ENCODE measurements at regions not wholly inside any gene's neighbourhood (a gene's known extent, or its start where the extent isn't known, plus 50 kb on each side); places are given as distances from the start of the nearest gene placed in this dataset.

- DNase-seq (ENCODE audit: low read depth), result no peak
- TF ChIP-seq, protein P1, sequence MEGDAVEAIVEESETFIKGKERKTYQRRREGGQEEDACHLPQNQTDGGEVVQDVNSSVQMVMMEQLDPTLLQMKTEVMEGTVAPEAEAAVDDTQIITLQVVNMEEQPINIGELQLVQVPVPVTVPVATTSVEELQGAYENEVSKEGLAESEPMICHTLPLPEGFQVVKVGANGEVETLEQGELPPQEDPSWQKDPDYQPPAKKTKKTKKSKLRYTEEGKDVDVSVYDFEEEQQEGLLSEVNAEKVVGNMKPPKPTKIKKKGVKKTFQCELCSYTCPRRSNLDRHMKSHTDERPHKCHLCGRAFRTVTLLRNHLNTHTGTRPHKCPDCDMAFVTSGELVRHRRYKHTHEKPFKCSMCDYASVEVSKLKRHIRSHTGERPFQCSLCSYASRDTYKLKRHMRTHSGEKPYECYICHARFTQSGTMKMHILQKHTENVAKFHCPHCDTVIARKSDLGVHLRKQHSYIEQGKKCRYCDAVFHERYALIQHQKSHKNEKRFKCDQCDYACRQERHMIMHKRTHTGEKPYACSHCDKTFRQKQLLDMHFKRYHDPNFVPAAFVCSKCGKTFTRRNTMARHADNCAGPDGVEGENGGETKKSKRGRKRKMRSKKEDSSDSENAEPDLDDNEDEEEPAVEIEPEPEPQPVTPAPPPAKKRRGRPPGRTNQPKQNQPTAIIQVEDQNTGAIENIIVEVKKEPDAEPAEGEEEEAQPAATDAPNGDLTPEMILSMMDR (IDR thresholded peaks at IDR 0.05; ENCODE audit: low read length, missing control alignments), result no peak
- H3K4me3 ChIP-seq (replicated peaks; ENCODE audit: low read depth, low read length), result no peak overlapping the region
Measured at GRCh38 chr6:105753207-105753606, 332.9 kb upstream of the PRDM1 start.

- H3K4me3 ChIP-seq (replicated peaks; ENCODE audit: low read depth, low read length), result no peak overlapping the region
- TF ChIP-seq, protein P1 (IDR thresholded peaks at IDR 0.05; ENCODE audit: low read length, missing control alignments), result no peak
- no peak for DNase-seq (ENCODE audit: low read depth)
Measured at GRCh38 chr6:105750089-105750488, 336.0 kb upstream of the PRDM1 start.

DNA sequence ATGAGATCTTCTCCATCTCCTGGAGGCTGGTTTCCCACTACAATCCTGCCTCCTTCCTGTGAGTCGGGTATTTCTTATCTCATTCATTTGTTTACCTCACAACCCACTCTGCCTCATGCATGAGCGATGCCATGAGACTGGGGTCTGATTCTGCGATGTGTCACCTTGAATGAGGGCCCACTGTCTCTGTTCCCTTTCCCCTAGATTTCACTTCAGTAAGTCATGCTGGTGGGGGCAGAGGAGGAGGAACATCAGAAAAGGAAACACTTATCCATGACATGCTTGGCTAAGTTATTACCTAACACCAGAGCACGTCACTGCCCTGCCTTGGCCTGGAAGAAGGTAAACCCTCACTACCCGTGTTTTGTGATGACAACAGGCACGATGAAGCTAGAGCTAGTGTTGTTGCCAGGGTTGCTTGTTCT, 337.4 kb upstream of the PRDM1 start:
- no peak overlapping the region for H3K4me3 ChIP-seq (replicated peaks; ENCODE audit: low read depth, low read length)
- peak; percentile 9 for DNase-seq (ENCODE audit: low read depth)
- TF ChIP-seq, protein P1 (IDR thresholded peaks at IDR 0.05; ENCODE audit: low read length, missing control alignments), result no peak

GRCh38 chr6:105747823-105748405, 338.2 kb upstream of the PRDM1 start:
- TF ChIP-seq, protein P1 (IDR thresholded peaks at IDR 0.05; ENCODE audit: low read length, missing control alignments), result no peak
- no peak overlapping the region for H3K4me3 ChIP-seq (replicated peaks; ENCODE audit: low read depth, low read length)
- no peak for DNase-seq (ENCODE audit: low read depth)

DNA sequence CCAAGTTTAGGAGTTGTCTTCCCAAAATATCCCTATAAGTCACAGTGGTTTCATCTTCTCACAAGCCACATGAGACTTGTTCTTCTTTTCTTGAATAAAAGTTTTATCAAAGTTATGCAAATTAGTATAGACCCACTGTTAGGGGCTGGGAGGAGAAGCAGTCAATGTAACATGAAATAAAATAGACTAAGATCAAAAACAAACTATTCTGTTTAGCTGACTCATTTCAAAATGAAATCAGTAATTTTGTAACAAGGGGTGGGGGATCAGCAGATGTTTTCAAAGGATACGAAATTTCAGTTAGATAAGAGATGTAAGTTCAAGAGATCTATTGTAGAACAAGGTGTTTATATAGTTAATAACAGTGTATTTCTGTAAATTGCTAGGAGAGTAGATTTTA, 339.6 kb upstream of the PRDM1 start:
- no peak for DNase-seq (ENCODE audit: low read depth)
- TF ChIP-seq, protein P1 (IDR thresholded peaks at IDR 0.05; ENCODE audit: low read length, missing control alignments), result no peak
- H3K4me3 ChIP-seq (replicated peaks; ENCODE audit: low read depth, low read length), result no peak overlapping the region

GRCh38 chr6:105746130-105746505, 340.0 kb upstream of the PRDM1 start:
- no peak for DNase-seq (ENCODE audit: low read depth)
- TF ChIP-seq, protein P1 (IDR thresholded peaks at IDR 0.05; ENCODE audit: low read length, missing control alignments), result no peak
- no peak overlapping the region for H3K4me3 ChIP-seq (replicated peaks; ENCODE audit: low read depth, low read length)

GRCh38 chr6:105745464-105746129, 340.5 kb upstream of the PRDM1 start:
- TF ChIP-seq, protein P1 (IDR thresholded peaks at IDR 0.05; ENCODE audit: low read length, missing control alignments), result no peak
- no peak overlapping the region for H3K4me3 ChIP-seq (replicated peaks; ENCODE audit: low read depth, low read length)
- DNase-seq (ENCODE audit: low read depth), result no peak

Measured in fibroblast of pulmonary artery (primary cell).